ENCODE measurements at regions not wholly inside any gene's neighbourhood (a gene's known extent, or its start where the extent isn't known, plus 50 kb on each side); places are given as distances from the start of the nearest gene placed in this dataset.
"Not testable (repeated sequence)": the region's sequence is repeated elsewhere in the genome, so short reads cannot be mapped to it uniquely, and the experiment has no call there.

- in situ Hi-C loops (cut with MboI; ENCODE audit: low pct_unique_long_range_greater_than_20kb, low sequenced_read_pairs, unreplicated experiment) = no loop called here
- no peak for DNase-seq (ENCODE audit: low spot score)
- TF ChIP-seq CTCF (IDR thresholded peaks at IDR 0.05; ENCODE audit: extremely low read depth, insufficient read depth, missing control alignments) = no peak
Observed at GRCh38 chr15:81889485-81889881, 156.3 kb downstream of the MEX3B start.

- in situ Hi-C loops (cut with MboI; ENCODE audit: low pct_unique_long_range_greater_than_20kb, low sequenced_read_pairs, unreplicated experiment) = no loop called here
- no peak for DNase-seq (ENCODE audit: low spot score)
- no peak for TF ChIP-seq CTCF (IDR thresholded peaks at IDR 0.05; ENCODE audit: extremely low read depth, insufficient read depth, missing control alignments)
Observed at GRCh38 chr15:81888748-81889484, 156.9 kb downstream of the MEX3B start.

GRCh38 chr15:81887912-81888311, 157.9 kb downstream of the MEX3B start:
- no peak for DNase-seq (ENCODE audit: low spot score)
- in situ Hi-C loops (cut with MboI; ENCODE audit: low pct_unique_long_range_greater_than_20kb, low sequenced_read_pairs, unreplicated experiment) = no loop called here
- no peak for TF ChIP-seq CTCF (IDR thresholded peaks at IDR 0.05; ENCODE audit: extremely low read depth, insufficient read depth, missing control alignments)

GRCh38 chr15:81887188-81887587, 158.6 kb downstream of the MEX3B start:
- not testable (repeated sequence) for DNase-seq (ENCODE audit: low spot score)

GRCh38 chr15:81886591-81886990, 159.2 kb downstream of the MEX3B start:
- in situ Hi-C loops (cut with MboI; ENCODE audit: low pct_unique_long_range_greater_than_20kb, low sequenced_read_pairs, unreplicated experiment) = no loop called here
- no peak for TF ChIP-seq CTCF (IDR thresholded peaks at IDR 0.05; ENCODE audit: extremely low read depth, insufficient read depth, missing control alignments)
- DNase-seq (ENCODE audit: low spot score) = no peak

More at GRCh38 chr15:81887188-81887587, 158.6 kb downstream of the MEX3B start:
- in situ Hi-C loops (cut with MboI; ENCODE audit: low pct_unique_long_range_greater_than_20kb, low sequenced_read_pairs, unreplicated experiment) = not testable (repeated sequence)

- in situ Hi-C loops (cut with MboI; ENCODE audit: low pct_unique_long_range_greater_than_20kb, low sequenced_read_pairs, unreplicated experiment) = no loop called here
- DNase-seq (ENCODE audit: low spot score) = no peak
- TF ChIP-seq CTCF (IDR thresholded peaks at IDR 0.05; ENCODE audit: extremely low read depth, insufficient read depth, missing control alignments) = no peak
Observed at GRCh38 chr15:81886080-81886479, 159.7 kb downstream of the MEX3B start.

- in situ Hi-C loops (cut with MboI; ENCODE audit: low pct_unique_long_range_greater_than_20kb, low sequenced_read_pairs, unreplicated experiment) = no loop called here
- DNase-seq (ENCODE audit: low spot score) = no peak
- no peak for TF ChIP-seq CTCF (IDR thresholded peaks at IDR 0.05; ENCODE audit: extremely low read depth, insufficient read depth, missing control alignments)
Observed at GRCh38 chr15:81885135-81885534, 160.7 kb downstream of the MEX3B start.
